GM21515 (cell line): ENCODE measurements at regions not wholly inside any gene's neighbourhood (a gene's known extent, or its start where the extent isn't known, plus 50 kb on each side); places are given as distances from the start of the nearest gene placed in this dataset.
"Not testable (repeated sequence)": the region's sequence is repeated elsewhere in the genome, so short reads cannot be mapped to it uniquely, and the experiment has no call there.

Experiments used
- ATAC-seq: cut with Tn5 transposase; IDR thresholded peaks from one replicate; pipeline ENCODE4 v1.9.1; 2021; ENCODE audit not compliant: unreplicated experiment

- no peak for ATAC-seq
These were observed 290.3 kb upstream of the MMADHC start for GRCh38 chr2:149877913-149878312.

GRCh38 chr2:149877074-149877473 is 289.5 kb upstream of the MMADHC start:
- ATAC-seq: no peak

DNA sequence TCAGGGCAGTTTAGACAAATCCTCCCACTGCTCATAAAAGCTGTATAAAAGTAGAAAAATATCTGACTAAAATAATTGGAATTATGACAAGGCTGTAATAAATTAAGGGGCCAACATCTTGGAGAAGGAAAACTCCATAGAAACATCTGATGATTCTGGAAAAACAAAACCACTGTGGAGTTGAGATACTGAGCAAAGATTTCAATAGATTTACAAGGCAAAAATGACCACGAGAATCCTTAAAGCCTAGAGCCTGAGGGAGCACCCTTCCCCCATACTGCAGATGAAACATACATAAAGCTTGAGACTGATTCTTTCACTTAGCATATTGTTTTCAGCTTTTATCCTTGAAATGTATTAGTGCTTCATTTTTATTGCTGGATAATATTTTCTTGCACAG is 286.4 kb upstream of the MMADHC start:
- ATAC-seq: no peak

GRCh38 chr2:149872638-149873150 is 285.1 kb upstream of the MMADHC start:
- no peak for ATAC-seq

- ATAC-seq: no peak
These were observed 284.5 kb upstream of the MMADHC start for GRCh38 chr2:149872041-149872440.

DNA sequence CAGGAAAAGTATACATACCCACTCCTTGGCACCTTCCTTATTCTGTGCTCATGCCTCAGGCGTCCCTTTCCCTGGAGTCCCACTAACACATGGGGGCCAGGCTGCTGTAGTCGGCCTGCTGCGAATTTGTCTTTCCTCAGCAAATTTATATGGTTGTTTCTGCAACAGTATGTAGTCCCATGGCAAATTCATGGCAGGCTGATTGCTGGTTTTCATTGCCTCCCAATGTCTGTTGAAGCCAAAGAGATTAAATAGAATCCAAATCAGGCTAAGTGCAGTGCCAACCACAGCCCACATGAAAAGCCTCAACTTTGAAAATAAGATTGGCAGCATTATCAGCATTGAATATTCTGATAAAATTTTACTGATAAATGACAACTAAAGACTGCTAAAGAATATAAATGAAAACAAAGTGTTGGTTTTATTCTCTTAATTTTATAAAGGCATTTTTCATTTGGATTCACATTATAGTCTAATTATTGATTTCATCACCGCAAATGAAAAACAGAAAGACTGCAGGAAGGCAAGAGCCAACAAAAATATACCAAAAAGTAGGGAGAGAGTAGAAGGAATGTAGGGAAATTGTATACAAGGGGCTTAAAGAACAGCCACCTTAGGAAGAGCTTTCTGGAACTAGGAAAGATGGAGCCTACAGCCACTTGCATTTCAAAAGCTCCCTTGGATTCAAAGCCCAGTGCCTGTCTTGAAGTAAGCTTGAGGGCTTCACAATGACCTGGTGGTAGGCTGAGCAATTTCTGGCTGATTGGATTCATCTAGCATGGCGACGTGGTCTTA is 283.7 kb upstream of the MMADHC start:
- ATAC-seq: no peak

DNA sequence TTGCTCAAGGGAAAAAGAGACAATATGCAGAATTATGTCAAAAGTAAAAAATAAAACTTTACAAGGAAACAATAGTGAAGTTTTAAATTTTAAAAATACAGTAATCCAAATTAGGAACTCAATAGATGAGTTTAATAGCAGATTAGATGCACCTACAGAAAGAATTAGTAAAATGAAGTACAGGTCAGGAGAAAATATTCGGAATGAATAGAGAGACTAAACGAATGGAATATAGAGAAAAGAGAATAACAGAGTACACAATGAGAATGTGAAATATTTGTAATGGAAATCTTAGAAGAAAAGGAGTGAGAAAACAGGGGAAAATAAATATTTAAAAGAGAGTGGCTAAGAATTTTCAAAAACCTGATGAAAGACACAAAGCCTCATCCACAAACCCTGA is 275.7 kb upstream of the MMADHC start:
- ATAC-seq: no peak

DNA sequence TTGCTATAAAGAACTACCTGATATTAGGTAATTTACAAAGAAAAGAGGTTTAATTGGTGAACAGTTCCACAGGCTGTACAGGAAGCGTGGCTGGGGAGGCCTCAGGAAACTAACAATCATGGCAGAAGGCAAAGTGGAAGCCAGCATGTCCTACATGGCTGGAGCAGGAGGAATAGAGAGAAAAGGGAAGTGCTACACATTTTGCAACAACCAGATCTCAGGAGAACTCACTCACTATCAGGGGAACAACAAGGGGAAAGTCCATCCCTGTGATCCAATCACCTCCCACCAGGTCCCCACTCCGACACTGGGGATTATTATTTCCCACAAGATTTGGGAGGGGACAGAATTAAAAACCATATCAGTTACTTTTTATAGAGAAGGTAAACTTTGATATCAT is 273.5 kb upstream of the MMADHC start:
- ATAC-seq: no peak

GRCh38 chr2:149860276-149860921 is 272.8 kb upstream of the MMADHC start:
- ATAC-seq: no peak

- ATAC-seq: no peak
These were observed 271.5 kb upstream of the MMADHC start for GRCh38 chr2:149858901-149859634.

GRCh38 chr2:149858216-149858615 is 270.6 kb upstream of the MMADHC start:
- ATAC-seq: no peak

DNA sequence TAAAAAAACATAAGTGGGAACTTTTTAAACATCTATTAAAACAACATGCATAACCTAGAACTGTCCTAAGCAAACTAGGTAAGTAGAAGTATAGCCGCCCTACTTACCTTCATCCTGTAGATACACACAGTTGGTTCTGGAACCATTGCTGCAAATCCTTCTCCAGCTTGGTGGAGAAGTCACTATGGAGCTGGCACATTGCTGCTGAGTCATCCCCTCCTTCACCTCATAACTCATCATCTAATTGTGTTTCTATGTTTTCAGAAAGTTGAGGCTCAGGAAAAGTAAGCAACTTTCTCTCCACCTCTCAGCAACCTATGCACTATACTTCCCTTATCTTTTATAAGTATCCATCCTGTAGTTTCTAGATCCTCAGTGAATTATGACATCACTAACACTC is 269.8 kb upstream of the MMADHC start:
- ATAC-seq: no peak

- ATAC-seq: not testable (repeated sequence)
These were observed 268.3 kb upstream of the MMADHC start for GRCh38 chr2:149855859-149856258.

GRCh38 chr2:149849591-149849990 is 262.0 kb upstream of the MMADHC start:
- no peak for ATAC-seq

DNA sequence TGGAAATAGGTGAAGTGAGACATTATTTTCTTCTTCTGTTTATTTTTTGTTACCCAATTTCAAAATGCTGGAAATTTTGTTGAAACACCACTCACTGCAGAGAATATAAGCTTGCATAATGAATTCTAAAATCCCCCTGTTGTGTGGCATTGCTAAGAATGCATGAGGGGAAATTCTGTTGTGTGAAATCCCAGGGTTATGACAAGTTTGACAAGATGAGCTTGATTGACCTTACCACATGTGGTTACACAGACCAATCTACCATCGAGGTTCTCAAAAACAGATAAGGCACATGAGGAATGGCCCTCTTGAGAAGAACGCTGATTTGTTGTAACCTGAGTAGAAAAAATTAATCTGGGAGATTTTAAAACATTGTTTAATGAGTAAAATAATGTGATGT is 261.6 kb upstream of the MMADHC start:
- ATAC-seq: no peak

GRCh38 chr2:149841396-149841795 is 253.8 kb upstream of the MMADHC start:
- no peak for ATAC-seq

- no peak for ATAC-seq
These were observed 244.7 kb upstream of the MMADHC start for GRCh38 chr2:149832324-149832723.

GRCh38 chr2:149828520-149829210 is 241.1 kb upstream of the MMADHC start:
- ATAC-seq: no peak

DNA sequence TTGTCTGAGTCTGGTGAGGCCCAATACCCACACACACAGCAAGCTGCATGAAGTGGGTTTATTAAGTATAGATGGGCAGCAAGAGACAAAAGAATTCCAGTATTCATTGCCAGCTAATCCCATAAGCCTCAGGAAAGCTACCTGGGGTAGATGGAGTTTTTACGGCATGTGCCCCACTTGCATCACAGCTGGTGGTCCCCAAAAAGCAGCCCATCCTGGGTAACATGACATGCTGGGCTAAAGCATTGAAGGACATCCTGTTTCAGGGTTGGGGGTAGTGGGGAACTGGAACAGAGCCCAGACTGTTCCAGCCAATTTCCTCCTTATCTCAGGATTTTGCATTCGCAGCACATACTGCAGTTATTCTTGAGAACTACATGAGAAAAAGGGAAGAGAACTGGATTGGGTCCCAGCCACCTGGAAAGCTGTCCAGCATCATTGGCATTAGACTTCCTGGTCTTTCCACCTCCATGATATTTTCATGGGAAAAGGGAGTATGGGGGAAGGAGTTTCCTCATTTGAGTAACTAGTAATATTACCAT is 240.1 kb upstream of the MMADHC start:
- ATAC-seq: no peak

GRCh38 chr2:149826471-149827125 is 239.0 kb upstream of the MMADHC start:
- ATAC-seq: no peak
